H54 (cell line): ENCODE measurements at regions not wholly inside any gene's neighbourhood (a gene's known extent, or its start where the extent isn't known, plus 50 kb on each side); places are given as distances from the start of the nearest gene placed in this dataset.

Experiments used
- DNase-seq: peaks from one replicate; pipeline ENCODE4 v3.0.0; 2011; ENCODE audit warnings: low spot score, mixed read lengths; ENCODE audit not compliant: insufficient read length
- FAIRE-seq: peaks from 3 replicates; lab custom pipeline; 2011; peaks lifted over from hg19 to GRCh38; lab: Jason Lieb, UNC
- POLR2A ChIP-seq: IDR thresholded peaks from 2 replicates; pipeline ENCODE4 v1.6.1; 2011; ENCODE audit warnings: low read depth, mild to moderate bottlenecking, low read length

GRCh38 chr2:217733461-217733860 is 269.3 kb downstream of the TNS1 start:
- no peak for DNase-seq
- no peak for FAIRE-seq
- no peak for TF ChIP-seq POLR2A

DNA sequence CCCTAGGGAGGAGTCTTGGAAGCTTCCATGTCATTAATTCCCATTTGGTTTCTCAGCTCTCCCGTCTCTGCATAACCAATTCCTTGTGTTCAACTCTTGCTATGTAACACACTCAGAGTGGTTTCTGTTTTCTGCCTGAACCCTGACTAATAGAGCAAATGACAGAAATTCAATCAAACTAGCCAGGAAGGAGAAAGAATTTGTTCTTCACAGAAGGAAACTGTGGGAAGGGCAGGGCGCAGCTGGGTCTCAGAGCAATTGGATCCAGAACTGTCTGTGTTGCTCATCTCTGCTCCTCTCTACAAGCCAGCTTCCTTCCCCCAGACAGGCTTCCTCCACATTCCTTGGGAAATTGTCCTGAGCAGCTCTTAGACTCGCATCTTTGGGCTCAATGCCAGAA is 269.8 kb downstream of the TNS1 start:
- DNase-seq = no peak
- TF ChIP-seq POLR2A = no peak
- FAIRE-seq = no peak

GRCh38 chr2:217731805-217732204 is 271.0 kb downstream of the TNS1 start:
- no peak for FAIRE-seq
- TF ChIP-seq POLR2A = no peak
- DNase-seq = no peak

DNA sequence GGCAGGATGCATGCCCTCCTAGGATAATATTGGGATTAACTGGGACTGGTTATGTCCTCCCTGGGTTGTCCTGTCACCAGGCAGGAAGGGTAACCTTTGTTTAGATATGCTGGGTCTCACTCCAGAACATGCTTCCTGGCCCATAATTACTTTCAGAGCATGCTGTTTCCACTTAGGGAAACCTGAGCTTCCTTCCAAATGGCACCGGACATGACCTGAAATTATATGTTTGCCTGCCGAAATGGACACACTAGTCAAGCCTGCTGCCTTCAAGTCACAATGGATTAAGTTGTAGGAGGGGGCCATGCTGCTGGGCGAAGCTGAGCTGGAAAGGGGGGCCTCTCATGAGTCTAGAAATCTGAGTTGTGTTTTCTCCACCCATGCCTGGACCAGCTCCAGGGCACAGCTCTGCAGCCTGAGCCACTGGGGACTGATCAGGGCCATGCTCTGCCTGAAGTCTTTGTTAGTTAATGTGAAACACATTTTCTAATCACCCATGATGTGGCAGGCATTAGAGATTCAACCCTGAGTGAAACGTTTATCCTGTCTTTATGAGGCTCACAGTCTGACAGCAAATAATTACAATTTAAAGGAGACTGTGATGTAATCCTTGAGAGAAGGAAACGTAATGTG is 273.3 kb downstream of the TNS1 start:
- DNase-seq (no peak), FAIRE-seq (no peak)
- no peak for TF ChIP-seq POLR2A

DNA sequence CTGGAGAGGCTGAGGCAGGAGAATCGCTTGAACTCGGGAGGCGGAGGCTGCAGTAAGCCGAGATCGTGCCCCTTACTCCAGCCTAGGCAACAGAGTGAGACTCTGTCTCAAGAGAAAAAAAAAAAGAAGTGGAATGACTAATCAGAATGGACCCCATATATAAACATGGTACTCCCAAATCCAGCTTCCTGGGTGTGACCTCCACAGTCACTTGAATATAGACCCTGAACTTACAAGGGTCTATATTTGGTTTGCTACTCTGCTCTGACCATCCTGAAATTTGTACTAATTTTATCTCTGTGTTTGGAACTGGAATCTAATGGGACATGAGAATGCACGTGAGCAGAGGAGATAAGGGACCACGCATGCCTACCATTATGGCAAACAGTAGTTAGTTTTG is 275.0 kb downstream of the TNS1 start:
- no peak for TF ChIP-seq POLR2A
- FAIRE-seq (no peak), DNase-seq (no peak)

- FAIRE-seq (no peak), DNase-seq (no peak)
- TF ChIP-seq POLR2A = no peak
Measured at GRCh38 chr2:217725409-217725808, 277.4 kb downstream of the TNS1 start.

DNA sequence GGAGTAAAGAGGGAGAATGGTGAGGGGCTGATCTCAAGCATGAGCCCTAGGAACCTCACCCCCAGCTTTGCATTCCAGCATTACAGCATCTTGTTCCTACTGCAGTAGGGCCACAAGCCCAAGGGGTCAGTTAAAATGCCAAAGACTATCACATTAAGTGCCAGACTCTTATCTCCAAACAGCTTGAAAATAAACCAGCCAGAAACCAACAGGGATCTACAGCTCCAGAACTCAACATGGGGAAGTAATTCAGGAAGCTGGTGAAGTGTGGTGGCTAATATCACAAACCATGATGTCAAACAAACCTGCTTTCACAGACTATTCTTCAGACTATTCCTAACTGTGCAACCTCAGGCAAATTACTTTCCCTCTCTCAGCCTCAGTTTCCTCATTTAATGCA is 278.3 kb downstream of the TNS1 start:
- FAIRE-seq (no peak), DNase-seq (no peak)
- TF ChIP-seq POLR2A = no peak

DNA sequence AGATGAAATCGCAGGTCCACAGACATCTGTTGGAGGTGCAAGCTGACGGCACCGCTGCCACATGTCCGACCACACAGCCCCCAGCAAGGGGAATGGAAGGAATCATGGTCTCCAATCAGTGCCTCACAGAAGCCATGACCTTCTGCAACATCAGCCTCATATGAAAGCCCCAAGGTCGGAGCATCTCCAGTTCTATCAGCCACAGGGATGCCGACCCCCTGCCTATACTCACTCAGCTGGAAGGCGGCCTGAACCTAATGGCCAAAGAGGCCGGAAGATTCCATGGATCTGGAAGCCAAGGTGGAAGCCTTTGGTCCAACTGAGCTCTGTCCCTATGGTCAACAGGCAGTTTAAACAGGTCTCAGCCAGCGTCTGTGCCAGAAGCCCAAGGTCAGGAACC is 278.8 kb downstream of the TNS1 start:
- DNase-seq = no peak
- FAIRE-seq = no peak
- TF ChIP-seq POLR2A = no peak

GRCh38 chr2:217722883-217723472 is 279.8 kb downstream of the TNS1 start:
- TF ChIP-seq POLR2A = no peak
- no peak for FAIRE-seq
- no peak for DNase-seq

DNA sequence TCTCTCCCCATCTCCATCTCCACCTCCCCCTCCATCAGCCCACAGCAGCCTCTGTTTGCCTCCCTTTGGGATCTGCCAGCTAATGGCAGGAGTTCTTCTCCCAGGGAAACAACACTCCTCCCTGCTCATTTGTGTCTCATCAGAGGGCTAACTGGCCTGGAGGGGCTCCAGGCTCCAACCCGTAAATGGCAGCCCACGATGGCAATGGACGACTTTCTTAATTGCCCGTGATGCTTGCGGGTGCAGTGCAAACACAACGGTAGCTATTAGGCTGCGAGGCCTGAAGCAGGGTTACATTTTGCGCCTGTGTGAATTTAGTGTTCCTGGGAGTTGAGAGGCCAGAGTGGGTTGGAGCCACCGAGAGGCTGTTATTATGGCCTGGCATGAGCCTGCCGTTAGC is 285.1 kb downstream of the TNS1 start:
- DNase-seq (no peak), FAIRE-seq (no peak)
- no peak for TF ChIP-seq POLR2A

DNA sequence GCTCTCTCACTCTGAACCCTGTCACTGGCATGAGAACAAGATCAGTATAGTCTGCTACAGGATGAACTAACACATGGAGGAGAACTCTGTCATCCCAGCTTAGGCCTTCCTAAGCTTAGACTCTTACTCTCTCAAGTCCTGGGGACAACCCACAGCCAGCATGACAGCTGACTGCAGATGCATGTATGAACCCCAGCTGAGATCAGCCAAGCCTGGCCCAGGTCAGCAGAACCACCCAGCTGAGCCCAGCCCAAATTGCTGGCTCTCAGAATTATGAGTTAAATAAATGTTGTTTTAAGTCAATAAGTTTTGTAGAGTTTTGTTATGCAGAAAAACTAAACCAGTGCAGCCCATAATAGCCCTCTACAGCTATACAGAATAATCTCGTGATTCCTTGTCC is 287.3 kb downstream of the TNS1 start:
- FAIRE-seq = no peak
- no peak for TF ChIP-seq POLR2A

GRCh38 chr2:217714287-217714751 is 288.5 kb downstream of the TNS1 start:
- DNase-seq (peak; percentile 39), FAIRE-seq (no peak)
- no peak for TF ChIP-seq POLR2A

More for the DNA sequence above, 287.3 kb downstream of the TNS1 start:
- DNase-seq = no peak

DNA sequence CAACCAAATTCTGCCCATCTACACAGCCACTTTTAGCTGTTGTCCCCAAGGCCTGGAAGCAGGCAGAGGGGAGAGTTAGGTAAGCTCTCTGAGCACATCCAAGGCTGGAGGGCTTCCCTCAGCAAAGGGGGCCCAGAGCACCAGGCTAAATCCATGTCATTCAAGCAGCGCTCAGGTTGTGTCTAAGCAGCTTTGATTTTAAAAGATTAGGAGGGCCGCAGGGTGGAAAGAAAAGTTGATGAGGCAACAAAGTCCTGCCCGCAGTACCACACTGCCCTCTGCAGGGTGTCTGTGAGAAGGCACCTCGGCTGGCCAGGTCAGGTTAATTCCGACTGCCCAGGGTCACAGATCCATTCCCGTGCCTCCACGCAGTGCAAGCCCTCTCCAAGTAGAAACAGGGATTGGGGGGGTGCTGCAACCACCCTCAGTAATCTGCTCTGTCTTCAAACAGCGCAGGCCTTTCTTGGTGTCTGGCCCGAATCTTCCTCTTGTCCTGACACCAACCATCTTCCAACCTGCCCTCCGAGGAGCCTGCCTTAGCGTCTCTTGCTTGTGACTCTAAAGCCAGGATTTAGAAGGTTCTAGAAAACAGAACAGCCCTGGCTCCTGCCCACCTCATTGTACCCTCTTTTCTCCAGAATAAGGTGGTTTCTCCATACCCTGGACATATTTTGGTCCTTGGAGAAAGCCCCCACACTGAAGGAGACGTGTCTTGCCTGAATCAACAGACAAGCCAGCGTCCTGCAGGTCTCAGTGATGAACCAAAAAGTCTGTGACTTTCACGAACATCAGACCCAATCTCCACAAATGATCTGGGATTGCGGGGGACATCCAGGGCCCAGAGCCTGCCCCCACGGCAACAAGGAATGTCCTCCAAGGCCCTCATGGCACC is 289.2 kb downstream of the TNS1 start:
- peak; percentile 61 for DNase-seq
- no peak for FAIRE-seq
- TF ChIP-seq POLR2A = no peak; the same call in 1 of the 2 replicates

DNA sequence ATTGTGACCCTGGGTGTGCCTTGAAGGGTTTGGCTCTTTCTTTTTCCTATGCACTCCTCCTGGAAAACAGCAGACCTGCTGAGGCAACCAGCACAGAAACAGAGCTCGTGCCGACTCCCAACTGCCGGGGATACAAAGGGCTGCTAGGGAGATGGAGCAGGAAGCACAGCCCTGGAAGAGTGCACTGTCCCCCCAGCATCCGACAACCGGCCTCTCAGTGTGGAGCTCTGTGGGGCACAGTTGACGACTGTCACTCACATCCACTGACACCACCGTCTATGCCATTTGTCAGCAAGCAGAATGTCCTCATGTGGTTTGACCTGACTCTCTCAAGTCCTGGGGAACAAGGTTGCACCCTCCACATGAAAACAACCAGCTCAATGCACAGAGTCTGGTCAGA is 290.4 kb downstream of the TNS1 start:
- TF ChIP-seq POLR2A = no peak
- no peak for DNase-seq
- no peak for FAIRE-seq
